SH-SY5Y (cell line): ENCODE measurements at regions not wholly inside any gene's neighbourhood (a gene's known extent, or its start where the extent isn't known, plus 50 kb on each side); places are given as distances from the start of the nearest gene placed in this dataset.

Experiments
- GATA2 ChIP-seq: IDR thresholded peaks from 2 replicates; pipeline ENCODE4 v1.6.1; 2011; ENCODE audit warnings: mild to moderate bottlenecking, low read depth, low read length
- GATA3 ChIP-seq: IDR thresholded peaks from 2 replicates; pipeline ENCODE4 v1.6.1; 2011; ENCODE audit warnings: low read depth, mild to moderate bottlenecking, low read length, moderate library complexity

GRCh38 chr12:58248599-58248998 is 307.2 kb downstream of the ATP23 start:
- TF ChIP-seq GATA2 (no peak), GATA3 (no peak)
